MM.1S (cell line): ENCODE measurements at regions not wholly inside any gene's neighbourhood (a gene's known extent, or its start where the extent isn't known, plus 50 kb on each side); places are given as distances from the start of the nearest gene placed in this dataset.

Experiments
- DNase-seq: peaks from one replicate; pipeline ENCODE4 v3.0.0-alpha.2; 2015
- H2AFZ ChIP-seq: fragments of 300-600 bp; sonication (generic); 2 replicates; pipeline ENCODE4 v1.6.0; 2016; ENCODE audit warnings: antibody characterized with exemption, low read length
- H3F3A ChIP-seq: fragments of 300-600 bp; sonication (generic); 2 replicates; pipeline ENCODE4 v1.6.1; 2016; ENCODE audit warnings: mild to moderate bottlenecking, antibody characterized with exemption, low read length, moderate library complexity, mixed read lengths; ENCODE audit not compliant: insufficient read depth
- H3K27ac ChIP-seq: fragments of 300-600 bp; sonication (generic); 2 replicates; pipeline ENCODE4 v1.5.1; 2016; ENCODE audit warnings: mild to moderate bottlenecking, low read length
- H3K27me3 ChIP-seq: fragments of 300-600 bp; sonication (generic); replicated peaks from 2 replicates; pipeline ENCODE4 v1.6.0; 2016; ENCODE audit warnings: low read length; ENCODE audit not compliant: insufficient read depth
- H3K36me3 ChIP-seq: fragments of 300-600 bp; sonication (generic); replicated peaks from 2 replicates; pipeline ENCODE4 v1.6.1; 2016; ENCODE audit warnings: mild to moderate bottlenecking, low read length, mixed read lengths; ENCODE audit not compliant: insufficient read depth
- H3K4me1 ChIP-seq: fragments of 300-600 bp; sonication (generic); 2 replicates; pipeline ENCODE4 v1.6.1; 2016; ENCODE audit warnings: low read length, mixed read lengths
- H3K4me2 ChIP-seq: fragments of 300-600 bp; sonication (generic); 2 replicates; pipeline ENCODE4 v1.6.0; 2016; ENCODE audit warnings: low read depth, low read length
- H3K4me3 ChIP-seq: fragments of 300-600 bp; sonication (generic); 2 replicates; pipeline ENCODE4 v1.5.1; 2016; ENCODE audit warnings: low read length, mixed read lengths
- H3K79me2 ChIP-seq: fragments of 300-600 bp; sonication (generic); 2 replicates; pipeline ENCODE4 v1.6.1; 2016; ENCODE audit warnings: mixed run types, low read length, mixed read lengths
- H3K9ac ChIP-seq: fragments of 300-600 bp; sonication (generic); 2 replicates; pipeline ENCODE4 v1.6.1; 2016; ENCODE audit warnings: low read length, mixed read lengths
- H3K9me2 ChIP-seq: fragments of 300-600 bp; sonication (generic); replicated peaks from 2 replicates; pipeline ENCODE4 v1.6.1; 2016; ENCODE audit warnings: mild to moderate bottlenecking, low read length, mixed read lengths; ENCODE audit not compliant: insufficient read depth
- H3K9me3 ChIP-seq: fragments of 300-600 bp; sonication (generic); replicated peaks from 2 replicates; pipeline ENCODE4 v1.6.1; 2016; ENCODE audit warnings: mild to moderate bottlenecking, low read length, mixed read lengths; ENCODE audit not compliant: insufficient read depth
- H4K20me1 ChIP-seq: fragments of 300-600 bp; sonication (generic); 2 replicates; pipeline ENCODE4 v1.6.1; 2016; ENCODE audit warnings: mild to moderate bottlenecking, low read length, moderate library complexity, mixed read lengths; ENCODE audit not compliant: insufficient read depth
- CTCF ChIP-seq: fragments of 300-600 bp; sonication (generic); IDR thresholded peaks from 2 replicates; pipeline ENCODE4 v1.5.1; 2016; ENCODE audit warnings: antibody characterized with exemption, low read length, mixed read lengths
- EZH2 ChIP-seq: fragments of 300-600 bp; sonication (generic); optimal IDR thresholded peaks from 2 replicates; pipeline ENCODE3; 2017; ENCODE audit warnings: low read depth, mild to moderate bottlenecking, antibody characterized with exemption, low read length, mixed read lengths
- EZH2phosphoT487 ChIP-seq: fragments of 300-600 bp; sonication (generic); IDR thresholded peaks from 2 replicates; pipeline ENCODE4 v1.6.1; 2018; ENCODE audit warnings: antibody characterized with exemption, low read length

GRCh38 chr14:36066636-36067035 is 109.9 kb downstream of the PTCSC3 start:
- no peaks in the 10 kb centered on the region for H3F3A ChIP-seq
- no peaks in the 10 kb centered on the region for H3K36me3 ChIP-seq
- no peak overlapping the region for H3K27ac ChIP-seq
- no peak for DNase-seq
- no peaks in the 10 kb centered on the region for H3K79me2 ChIP-seq
- no peaks in the 10 kb centered on the region for H3K9me2 ChIP-seq
- H3K4me1 ChIP-seq = no peaks in the 10 kb centered on the region
- TF ChIP-seq EZH2 = no peak
- no peak for TF ChIP-seq CTCF
- H3K27me3 ChIP-seq = no peaks in the 10 kb centered on the region
- no peaks in the 10 kb centered on the region for H3K9me3 ChIP-seq
- no peak overlapping the region for H3K4me2 ChIP-seq
- H4K20me1 ChIP-seq = no peaks in the 10 kb centered on the region
- H3K4me3 ChIP-seq = no peak overlapping the region
- H2AFZ ChIP-seq = no peak overlapping the region
- H3K9ac ChIP-seq = no peak overlapping the region

GRCh38 chr14:36065831-36066230 is 110.7 kb downstream of the PTCSC3 start:
- no peaks in the 10 kb centered on the region for H3K9me3 ChIP-seq
- no peaks in the 10 kb centered on the region for H3K36me3 ChIP-seq
- no peak overlapping the region for H3K9ac ChIP-seq
- H3K9me2 ChIP-seq = no peaks in the 10 kb centered on the region
- H3K79me2 ChIP-seq = no peaks in the 10 kb centered on the region
- H3K4me2 ChIP-seq = no peak overlapping the region
- no peaks in the 10 kb centered on the region for H3K27me3 ChIP-seq
- no peak for DNase-seq
- no peaks in the 10 kb centered on the region for H3K4me1 ChIP-seq
- TF ChIP-seq EZH2phosphoT487 (no peak), CTCF (no peak), EZH2 (no peak)
- H3K4me3 ChIP-seq = no peak overlapping the region
- H3K27ac ChIP-seq = no peak overlapping the region
- no peaks in the 10 kb centered on the region for H3F3A ChIP-seq
- H4K20me1 ChIP-seq = no peaks in the 10 kb centered on the region
- H2AFZ ChIP-seq = no peak overlapping the region

GRCh38 chr14:36059531-36059930 is 117.0 kb downstream of the PTCSC3 start:
- Histone ChIP-seq H4K20me1 (no peaks in the 10 kb centered on the region), H3K4me2 (no peak overlapping the region), H3K4me1 (no peaks in the 10 kb centered on the region), H3K27me3 (no peaks in the 10 kb centered on the region), H3F3A (no peaks in the 10 kb centered on the region), H3K9me3 (no peaks in the 10 kb centered on the region), H3K27ac (no peak overlapping the region), H2AFZ (no peak overlapping the region), H3K9ac (no peak overlapping the region), H3K9me2 (no peaks in the 10 kb centered on the region), H3K36me3 (no peaks in the 10 kb centered on the region), H3K4me3 (no peak overlapping the region), H3K79me2 (no peaks in the 10 kb centered on the region)
- TF ChIP-seq EZH2 (no peak), EZH2phosphoT487 (no peak), CTCF (no peak)
- DNase-seq = no peak
